DOHH2 (cell line): ENCODE measurements at regions not wholly inside any gene's neighbourhood (a gene's known extent, or its start where the extent isn't known, plus 50 kb on each side); places are given as distances from the start of the nearest gene placed in this dataset.

Source experiments
- H3F3A ChIP-seq: fragments of 200-600 bp; sonication (generic), shearing (Covaris generic); 2 replicates; pipeline ENCODE4 v1.6.0; 2016; ENCODE audit warnings: antibody characterized with exemption, mild to moderate bottlenecking; ENCODE audit not compliant: control insufficient read depth, insufficient read depth
- H3K27ac ChIP-seq: fragments of 200-600 bp; sonication (generic); 2 replicates; pipeline ENCODE4 v1.5.1; 2014; ENCODE audit warnings: low read depth, mild to moderate bottlenecking, low read length, moderate library complexity
- H3K27me3 ChIP-seq: fragments of 200-600 bp; sonication (generic); 2 replicates; pipeline ENCODE4 v1.6.1; 2014; ENCODE audit warnings: mild to moderate bottlenecking, low read length, mixed read lengths; ENCODE audit not compliant: control insufficient read depth
- H3K36me3 ChIP-seq: fragments of 200-600 bp; sonication (generic); 2 replicates; pipeline ENCODE4 v1.6.1; 2014; ENCODE audit warnings: mild to moderate bottlenecking, low read length, moderate library complexity, mixed read lengths; ENCODE audit not compliant: control insufficient read depth
- H3K4me1 ChIP-seq: fragments of 200-600 bp; sonication (generic); 2 replicates; pipeline ENCODE4 v1.6.1; 2014; ENCODE audit warnings: mild to moderate bottlenecking, low read length, mixed read lengths; ENCODE audit not compliant: control insufficient read depth
- H3K4me2 ChIP-seq: fragments of 200-600 bp; sonication (generic); 2 replicates; pipeline ENCODE4 v1.6.0; 2014; ENCODE audit warnings: mild to moderate bottlenecking, low read length, moderate library complexity
- H3K4me3 ChIP-seq: fragments of 200-600 bp; sonication (generic); 2 replicates; pipeline ENCODE4 v1.5.1; 2014; ENCODE audit warnings: mild to moderate bottlenecking, low read length, mixed read lengths
- H3K79me2 ChIP-seq: fragments of 200-600 bp; sonication (generic); 2 replicates; pipeline ENCODE4 v1.6.1; 2014; ENCODE audit warnings: mild to moderate bottlenecking, low read length, mixed read lengths; ENCODE audit not compliant: control insufficient read depth
- H3K9me2 ChIP-seq: fragments of 200-600 bp; sonication (generic); replicated peaks from 2 replicates; pipeline ENCODE4 v1.6.1; 2014; ENCODE audit warnings: mild to moderate bottlenecking, low read length, mixed read lengths; ENCODE audit not compliant: control insufficient read depth
- H3K9me3 ChIP-seq: fragments of 200-600 bp; sonication (generic); 2 replicates; pipeline ENCODE4 v1.6.1; 2014; ENCODE audit warnings: antibody characterized with exemption, low read length, mixed read lengths; ENCODE audit not compliant: control insufficient read depth, insufficient read depth
- H4K20me1 ChIP-seq: fragments of 200-600 bp; sonication (generic); 2 replicates; pipeline ENCODE4 v1.6.0; 2014; ENCODE audit warnings: low read depth, mild to moderate bottlenecking, antibody characterized with exemption, low read length, moderate library complexity; ENCODE audit not compliant: control insufficient read depth, insufficient read depth
- EZH2phosphoT487 ChIP-seq: fragments of 200-600 bp; sonication (generic); IDR thresholded peaks from 2 replicates; pipeline ENCODE4 v1.6.1; 2017; ENCODE audit warnings: borderline replicate concordance, mild to moderate bottlenecking, antibody characterized with exemption, low read length, moderate library complexity, mixed read lengths
- TF ChIP-seq, protein P1 (sequence below): fragments of 200-600 bp; sonication (generic); IDR thresholded peaks from one replicate; pipeline ENCODE4 v1.5.1; 2014; ENCODE audit warnings: antibody characterized with exemption, mild to moderate bottlenecking, low read depth, low read length; ENCODE audit not compliant: poor library complexity, severe bottlenecking

- H3K27ac ChIP-seq: no peak overlapping the region
- no peaks in the 10 kb centered on the region for H3K27me3 ChIP-seq
- no peaks in the 10 kb centered on the region for H3K36me3 ChIP-seq
- no peak overlapping the region for H3K4me2 ChIP-seq
- no peaks in the 10 kb centered on the region for H3K4me1 ChIP-seq
- TF ChIP-seq EZH2phosphoT487: no peak
- TF ChIP-seq, protein P1, sequence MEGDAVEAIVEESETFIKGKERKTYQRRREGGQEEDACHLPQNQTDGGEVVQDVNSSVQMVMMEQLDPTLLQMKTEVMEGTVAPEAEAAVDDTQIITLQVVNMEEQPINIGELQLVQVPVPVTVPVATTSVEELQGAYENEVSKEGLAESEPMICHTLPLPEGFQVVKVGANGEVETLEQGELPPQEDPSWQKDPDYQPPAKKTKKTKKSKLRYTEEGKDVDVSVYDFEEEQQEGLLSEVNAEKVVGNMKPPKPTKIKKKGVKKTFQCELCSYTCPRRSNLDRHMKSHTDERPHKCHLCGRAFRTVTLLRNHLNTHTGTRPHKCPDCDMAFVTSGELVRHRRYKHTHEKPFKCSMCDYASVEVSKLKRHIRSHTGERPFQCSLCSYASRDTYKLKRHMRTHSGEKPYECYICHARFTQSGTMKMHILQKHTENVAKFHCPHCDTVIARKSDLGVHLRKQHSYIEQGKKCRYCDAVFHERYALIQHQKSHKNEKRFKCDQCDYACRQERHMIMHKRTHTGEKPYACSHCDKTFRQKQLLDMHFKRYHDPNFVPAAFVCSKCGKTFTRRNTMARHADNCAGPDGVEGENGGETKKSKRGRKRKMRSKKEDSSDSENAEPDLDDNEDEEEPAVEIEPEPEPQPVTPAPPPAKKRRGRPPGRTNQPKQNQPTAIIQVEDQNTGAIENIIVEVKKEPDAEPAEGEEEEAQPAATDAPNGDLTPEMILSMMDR: no peak
- no peaks in the 10 kb centered on the region for H4K20me1 ChIP-seq
- no peaks in the 10 kb centered on the region for H3K9me3 ChIP-seq
- no peaks in the 10 kb centered on the region for H3K79me2 ChIP-seq
- H3F3A ChIP-seq: no peaks in the 10 kb centered on the region
- no peaks in the 10 kb centered on the region for H3K9me2 ChIP-seq
- no peak overlapping the region for H3K4me3 ChIP-seq
Measured at GRCh38 chr4:8729408-8730149, 137.0 kb downstream of the CPZ start.

GRCh38 chr4:8728536-8729407 is 136.2 kb downstream of the CPZ start:
- H3K27ac ChIP-seq: no peak overlapping the region

GRCh38 chr4:8727546-8728510 is 135.3 kb downstream of the CPZ start:
- no peaks in the 10 kb centered on the region for H3K36me3 ChIP-seq
- TF ChIP-seq, protein P1: no peak
- TF ChIP-seq EZH2phosphoT487: no peak
- no peaks in the 10 kb centered on the region for H4K20me1 ChIP-seq
- no peak overlapping the region for H3K4me3 ChIP-seq
- H3K4me1 ChIP-seq: no peaks in the 10 kb centered on the region
- no peak overlapping the region for H3K27ac ChIP-seq
- H3K27me3 ChIP-seq: no peaks in the 10 kb centered on the region
- H3F3A ChIP-seq: no peaks in the 10 kb centered on the region
- no peaks in the 10 kb centered on the region for H3K9me2 ChIP-seq
- no peaks in the 10 kb centered on the region for H3K79me2 ChIP-seq
- H3K4me2 ChIP-seq: no peak overlapping the region
- H3K9me3 ChIP-seq: no peaks in the 10 kb centered on the region

More at GRCh38 chr4:8728536-8729407, 136.2 kb downstream of the CPZ start:
- Histone ChIP-seq H4K20me1 (no peaks in the 10 kb centered on the region), H3F3A (no peaks in the 10 kb centered on the region), H3K4me1 (no peaks in the 10 kb centered on the region), H3K4me3 (no peak overlapping the region), H3K9me3 (no peaks in the 10 kb centered on the region), H3K79me2 (no peaks in the 10 kb centered on the region), H3K36me3 (no peaks in the 10 kb centered on the region), H3K27me3 (no peaks in the 10 kb centered on the region), H3K9me2 (no peaks in the 10 kb centered on the region), H3K4me2 (no peak overlapping the region)
- TF ChIP-seq EZH2phosphoT487: no peak
- TF ChIP-seq, protein P1: no peak
